ENCODE measurements at regions not wholly inside any gene's neighbourhood (a gene's known extent, or its start where the extent isn't known, plus 50 kb on each side); places are given as distances from the start of the nearest gene placed in this dataset.

DNA sequence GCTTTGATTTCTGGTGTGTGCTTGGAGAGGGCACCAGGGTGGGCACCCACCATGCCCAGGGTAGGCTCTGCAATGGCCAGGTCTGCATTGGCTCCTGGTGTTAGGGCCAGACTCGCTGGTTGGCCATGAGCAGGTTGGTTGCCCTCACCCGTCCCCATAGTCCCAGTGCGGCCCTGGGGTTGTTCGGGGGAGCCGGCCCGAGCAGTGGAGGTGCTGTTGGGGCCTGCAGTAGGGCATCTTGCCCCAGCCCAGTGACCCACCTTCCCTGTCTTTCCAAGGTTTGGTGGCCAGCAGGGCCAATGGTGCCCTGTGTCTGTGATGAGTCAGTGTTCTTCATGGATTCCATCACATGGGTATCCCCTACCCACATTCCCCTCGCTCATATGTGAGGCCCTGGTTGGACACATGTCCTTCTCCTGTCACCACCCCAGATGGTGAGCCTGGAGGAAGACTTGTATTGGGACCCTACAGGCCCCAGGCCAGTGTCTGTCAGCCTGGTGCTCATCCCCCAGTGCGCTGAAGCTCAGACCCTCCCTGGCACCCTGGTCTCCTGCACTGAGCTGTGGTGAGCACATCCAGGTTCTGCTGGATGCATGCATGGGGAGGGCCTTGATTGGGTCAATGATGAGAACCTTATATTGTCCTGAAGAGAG, 190.1 kb downstream of the UBE3A start:
- Mint-ChIP-seq H3K27me3 (ENCODE audit: low read depth, unreplicated experiment) (no peaks in the 10 kb centered on the region), H3K4me3 (ENCODE audit: unreplicated experiment) (no peak overlapping the region), H3K27ac (ENCODE audit: unreplicated experiment) (no peak overlapping the region), H3K4me1 (ENCODE audit: low read depth, unreplicated experiment) (no peaks in the 10 kb centered on the region), H3K9me3 (ENCODE audit: unreplicated experiment) (peaks cover 24% of the 10 kb centered on the region), H3K36me3 (ENCODE audit: low read depth, unreplicated experiment) (peaks cover 7% of the 10 kb centered on the region)
- Histone ChIP-seq H3K4me1 (ENCODE audit: insufficient read depth, low read length) (no peaks in the 10 kb centered on the region), H3K36me3 (ENCODE audit: insufficient read depth, low read length) (no peaks in the 10 kb centered on the region), H3K4me3 (ENCODE audit: insufficient read depth, low read depth, low read length) (no peak overlapping the region), H3K79me2 (ENCODE audit: insufficient read depth, low read length) (no peaks in the 10 kb centered on the region), H3K4me2 (ENCODE audit: low read length) (no peak overlapping the region), H3K9me3 (ENCODE audit: insufficient read depth, low read depth, low read length) (peaks cover 36% of the 10 kb centered on the region), H4K20me1 (ENCODE audit: insufficient read depth, low read length) (no peaks in the 10 kb centered on the region), H3K27me3 (ENCODE audit: insufficient read depth, low read length) (no peaks in the 10 kb centered on the region), H2AFZ (ENCODE audit: low read depth, low read length) (no peak overlapping the region), H3K9ac (ENCODE audit: low read length) (no peak overlapping the region), H3K27ac (ENCODE audit: low read depth, low read length) (no peak overlapping the region)
- DNase-seq (ENCODE audit: low read depth), result no peak
- FAIRE-seq, result no peak
- TF ChIP-seq, protein P1, sequence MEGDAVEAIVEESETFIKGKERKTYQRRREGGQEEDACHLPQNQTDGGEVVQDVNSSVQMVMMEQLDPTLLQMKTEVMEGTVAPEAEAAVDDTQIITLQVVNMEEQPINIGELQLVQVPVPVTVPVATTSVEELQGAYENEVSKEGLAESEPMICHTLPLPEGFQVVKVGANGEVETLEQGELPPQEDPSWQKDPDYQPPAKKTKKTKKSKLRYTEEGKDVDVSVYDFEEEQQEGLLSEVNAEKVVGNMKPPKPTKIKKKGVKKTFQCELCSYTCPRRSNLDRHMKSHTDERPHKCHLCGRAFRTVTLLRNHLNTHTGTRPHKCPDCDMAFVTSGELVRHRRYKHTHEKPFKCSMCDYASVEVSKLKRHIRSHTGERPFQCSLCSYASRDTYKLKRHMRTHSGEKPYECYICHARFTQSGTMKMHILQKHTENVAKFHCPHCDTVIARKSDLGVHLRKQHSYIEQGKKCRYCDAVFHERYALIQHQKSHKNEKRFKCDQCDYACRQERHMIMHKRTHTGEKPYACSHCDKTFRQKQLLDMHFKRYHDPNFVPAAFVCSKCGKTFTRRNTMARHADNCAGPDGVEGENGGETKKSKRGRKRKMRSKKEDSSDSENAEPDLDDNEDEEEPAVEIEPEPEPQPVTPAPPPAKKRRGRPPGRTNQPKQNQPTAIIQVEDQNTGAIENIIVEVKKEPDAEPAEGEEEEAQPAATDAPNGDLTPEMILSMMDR (IDR thresholded peaks at IDR 0.05; ENCODE audit: insufficient read depth, low read depth, low read length), result no peak
- TF ChIP-seq EZH2 (IDR thresholded peaks at IDR 0.05; ENCODE audit: insufficient read depth, low read length), result no peak

DNA sequence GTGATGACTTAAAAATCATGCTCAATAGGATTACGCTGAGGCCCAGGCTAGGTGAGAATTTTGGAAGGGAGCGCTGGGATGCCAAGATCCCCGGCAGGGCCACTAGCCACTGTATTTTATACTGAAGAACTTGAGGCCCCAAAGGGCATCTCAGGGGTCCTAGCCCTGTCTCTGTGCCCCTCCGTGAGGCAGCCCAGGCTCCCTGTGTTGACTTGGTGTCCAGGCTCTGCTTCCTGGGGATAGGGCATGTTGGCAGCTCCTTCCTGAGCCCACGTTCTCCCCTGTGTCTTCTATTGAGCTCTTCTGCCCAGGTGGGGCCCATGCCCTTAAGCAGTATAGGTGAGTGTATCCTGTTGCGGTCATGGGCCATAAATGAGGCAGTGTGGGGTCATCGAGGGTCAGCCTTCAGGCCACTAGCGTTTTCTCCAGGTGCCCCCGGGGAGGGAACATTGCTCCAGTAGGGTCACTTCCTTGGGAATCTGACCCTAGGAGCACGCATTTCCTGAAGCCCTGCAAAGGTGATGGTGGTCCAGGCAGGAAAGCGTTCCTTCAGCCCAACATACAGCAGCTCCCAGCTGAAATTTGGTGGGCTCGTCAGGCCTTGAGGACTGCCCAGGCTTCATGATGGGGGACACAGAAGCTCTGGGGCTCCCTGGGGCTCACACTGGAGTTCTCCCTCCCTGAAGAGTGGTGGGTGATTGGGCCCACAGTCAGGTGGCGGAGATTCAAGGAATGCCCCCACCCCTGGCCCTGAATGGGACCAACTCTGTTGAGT, 189.4 kb downstream of the UBE3A start:
- no peak overlapping the region for H3K4me3 ChIP-seq (ENCODE audit: insufficient read depth, low read depth, low read length)
- Mint-ChIP-seq H3K36me3 (ENCODE audit: low read depth, unreplicated experiment) (peaks cover 9% of the 10 kb centered on the region), H3K4me1 (ENCODE audit: low read depth, unreplicated experiment) (no peaks in the 10 kb centered on the region), H3K27ac (ENCODE audit: unreplicated experiment) (peak overlapping the region; percentile 34), H3K9me3 (ENCODE audit: unreplicated experiment) (peaks cover 24% of the 10 kb centered on the region), H3K4me3 (ENCODE audit: unreplicated experiment) (no peak overlapping the region), H3K27me3 (ENCODE audit: low read depth, unreplicated experiment) (no peaks in the 10 kb centered on the region)
- H3K36me3 ChIP-seq (ENCODE audit: insufficient read depth, low read length), result no peaks in the 10 kb centered on the region
- no peak overlapping the region for H3K4me2 ChIP-seq (ENCODE audit: low read length)
- TF ChIP-seq EZH2 (IDR thresholded peaks at IDR 0.05; ENCODE audit: insufficient read depth, low read length), result no peak
- TF ChIP-seq, protein P1 (IDR thresholded peaks at IDR 0.05; ENCODE audit: insufficient read depth, low read depth, low read length), result no peak
- FAIRE-seq (no peak), DNase-seq (ENCODE audit: low read depth) (no peak)
- no peak overlapping the region for H3K9ac ChIP-seq (ENCODE audit: low read length)
- no peak overlapping the region for H2AFZ ChIP-seq (ENCODE audit: low read depth, low read length)
- H3K9me3 ChIP-seq (ENCODE audit: insufficient read depth, low read depth, low read length), result peaks cover 36% of the 10 kb centered on the region
- H4K20me1 ChIP-seq (ENCODE audit: insufficient read depth, low read length), result no peaks in the 10 kb centered on the region
- H3K4me1 ChIP-seq (ENCODE audit: insufficient read depth, low read length), result no peaks in the 10 kb centered on the region
- H3K27ac ChIP-seq (ENCODE audit: low read depth, low read length), result no peak overlapping the region
- H3K79me2 ChIP-seq (ENCODE audit: insufficient read depth, low read length), result no peaks in the 10 kb centered on the region
- H3K27me3 ChIP-seq (ENCODE audit: insufficient read depth, low read length), result no peaks in the 10 kb centered on the region

Data from astrocyte (in vitro differentiated cells and primary cell).